OCI-LY7 (cell line): ENCODE measurements at regions not wholly inside any gene's neighbourhood (a gene's known extent, or its start where the extent isn't known, plus 50 kb on each side); places are given as distances from the start of the nearest gene placed in this dataset.

Experiments used
- EZH2phosphoT487 ChIP-seq: fragments of 200-600 bp; sonication (generic); IDR thresholded peaks from 2 replicates; pipeline ENCODE4 v1.6.1; 2018; ENCODE audit warnings: low read depth, borderline replicate concordance, mild to moderate bottlenecking, mixed run types, antibody characterized with exemption, low read length, moderate library complexity, mixed read lengths
- TF ChIP-seq, protein P1 (sequence below): fragments of 200-600 bp; sonication (generic); conservative IDR thresholded peaks from 2 replicates; pipeline ENCODE4 v1.5.1; 2014; ENCODE audit warnings: mild to moderate bottlenecking, antibody characterized with exemption, low read length, moderate library complexity, mixed read lengths

DNA sequence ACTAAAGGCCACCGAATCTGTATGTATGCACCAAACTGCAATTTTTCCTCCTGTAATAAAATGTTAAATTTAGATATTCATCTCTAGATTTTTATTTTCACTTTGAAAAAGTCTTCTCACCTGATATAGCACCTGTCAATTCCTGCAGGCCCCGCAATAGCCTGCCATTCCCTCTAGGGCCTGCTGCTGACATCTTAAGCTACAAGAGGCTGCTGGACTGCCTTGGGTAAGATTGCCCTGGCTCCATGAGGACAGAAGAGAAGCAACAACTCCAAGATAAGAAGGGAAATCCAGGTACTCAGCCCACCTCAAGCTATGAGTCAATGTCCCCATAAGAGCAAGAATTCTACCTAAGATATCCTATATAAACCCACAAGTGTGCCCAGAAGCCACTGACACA, 230.2 kb upstream of the AGTR2 start:
- TF ChIP-seq, protein P1, sequence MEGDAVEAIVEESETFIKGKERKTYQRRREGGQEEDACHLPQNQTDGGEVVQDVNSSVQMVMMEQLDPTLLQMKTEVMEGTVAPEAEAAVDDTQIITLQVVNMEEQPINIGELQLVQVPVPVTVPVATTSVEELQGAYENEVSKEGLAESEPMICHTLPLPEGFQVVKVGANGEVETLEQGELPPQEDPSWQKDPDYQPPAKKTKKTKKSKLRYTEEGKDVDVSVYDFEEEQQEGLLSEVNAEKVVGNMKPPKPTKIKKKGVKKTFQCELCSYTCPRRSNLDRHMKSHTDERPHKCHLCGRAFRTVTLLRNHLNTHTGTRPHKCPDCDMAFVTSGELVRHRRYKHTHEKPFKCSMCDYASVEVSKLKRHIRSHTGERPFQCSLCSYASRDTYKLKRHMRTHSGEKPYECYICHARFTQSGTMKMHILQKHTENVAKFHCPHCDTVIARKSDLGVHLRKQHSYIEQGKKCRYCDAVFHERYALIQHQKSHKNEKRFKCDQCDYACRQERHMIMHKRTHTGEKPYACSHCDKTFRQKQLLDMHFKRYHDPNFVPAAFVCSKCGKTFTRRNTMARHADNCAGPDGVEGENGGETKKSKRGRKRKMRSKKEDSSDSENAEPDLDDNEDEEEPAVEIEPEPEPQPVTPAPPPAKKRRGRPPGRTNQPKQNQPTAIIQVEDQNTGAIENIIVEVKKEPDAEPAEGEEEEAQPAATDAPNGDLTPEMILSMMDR = no peak
- TF ChIP-seq EZH2phosphoT487 = no peak
